ENCODE measurements at regions not wholly inside any gene's neighbourhood (a gene's known extent, or its start where the extent isn't known, plus 50 kb on each side); places are given as distances from the start of the nearest gene placed in this dataset.

DNA sequence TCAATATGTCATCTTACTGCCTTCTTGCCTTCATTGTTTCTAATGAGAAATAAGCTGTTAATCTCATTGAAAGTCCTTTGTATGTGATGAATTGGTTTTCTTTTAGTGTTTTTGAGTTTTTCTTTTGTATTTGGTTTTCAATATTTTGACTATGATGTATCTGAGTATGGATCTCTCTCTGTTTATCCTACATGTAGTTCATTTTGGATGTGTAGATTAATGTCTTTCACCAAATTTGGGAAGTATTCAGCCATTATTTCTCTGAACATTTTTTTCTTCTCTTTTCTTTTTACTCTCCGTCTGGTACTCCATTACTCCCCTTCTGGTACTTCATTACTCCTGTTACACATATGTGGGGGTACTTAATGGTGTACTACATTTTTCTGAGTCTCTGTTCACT, 103.3 kb upstream of the ADRA1D start:
- TF ChIP-seq, protein P1, sequence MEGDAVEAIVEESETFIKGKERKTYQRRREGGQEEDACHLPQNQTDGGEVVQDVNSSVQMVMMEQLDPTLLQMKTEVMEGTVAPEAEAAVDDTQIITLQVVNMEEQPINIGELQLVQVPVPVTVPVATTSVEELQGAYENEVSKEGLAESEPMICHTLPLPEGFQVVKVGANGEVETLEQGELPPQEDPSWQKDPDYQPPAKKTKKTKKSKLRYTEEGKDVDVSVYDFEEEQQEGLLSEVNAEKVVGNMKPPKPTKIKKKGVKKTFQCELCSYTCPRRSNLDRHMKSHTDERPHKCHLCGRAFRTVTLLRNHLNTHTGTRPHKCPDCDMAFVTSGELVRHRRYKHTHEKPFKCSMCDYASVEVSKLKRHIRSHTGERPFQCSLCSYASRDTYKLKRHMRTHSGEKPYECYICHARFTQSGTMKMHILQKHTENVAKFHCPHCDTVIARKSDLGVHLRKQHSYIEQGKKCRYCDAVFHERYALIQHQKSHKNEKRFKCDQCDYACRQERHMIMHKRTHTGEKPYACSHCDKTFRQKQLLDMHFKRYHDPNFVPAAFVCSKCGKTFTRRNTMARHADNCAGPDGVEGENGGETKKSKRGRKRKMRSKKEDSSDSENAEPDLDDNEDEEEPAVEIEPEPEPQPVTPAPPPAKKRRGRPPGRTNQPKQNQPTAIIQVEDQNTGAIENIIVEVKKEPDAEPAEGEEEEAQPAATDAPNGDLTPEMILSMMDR (IDR thresholded peaks at IDR 0.05): no peak
- no peak for TF ChIP-seq POLR2A (IDR thresholded peaks at IDR 0.05)

Measured in uterus (tissue), 2 donors.